ENCODE measurements at regions not wholly inside any gene's neighbourhood (a gene's known extent, or its start where the extent isn't known, plus 50 kb on each side); places are given as distances from the start of the nearest gene placed in this dataset.

DNA sequence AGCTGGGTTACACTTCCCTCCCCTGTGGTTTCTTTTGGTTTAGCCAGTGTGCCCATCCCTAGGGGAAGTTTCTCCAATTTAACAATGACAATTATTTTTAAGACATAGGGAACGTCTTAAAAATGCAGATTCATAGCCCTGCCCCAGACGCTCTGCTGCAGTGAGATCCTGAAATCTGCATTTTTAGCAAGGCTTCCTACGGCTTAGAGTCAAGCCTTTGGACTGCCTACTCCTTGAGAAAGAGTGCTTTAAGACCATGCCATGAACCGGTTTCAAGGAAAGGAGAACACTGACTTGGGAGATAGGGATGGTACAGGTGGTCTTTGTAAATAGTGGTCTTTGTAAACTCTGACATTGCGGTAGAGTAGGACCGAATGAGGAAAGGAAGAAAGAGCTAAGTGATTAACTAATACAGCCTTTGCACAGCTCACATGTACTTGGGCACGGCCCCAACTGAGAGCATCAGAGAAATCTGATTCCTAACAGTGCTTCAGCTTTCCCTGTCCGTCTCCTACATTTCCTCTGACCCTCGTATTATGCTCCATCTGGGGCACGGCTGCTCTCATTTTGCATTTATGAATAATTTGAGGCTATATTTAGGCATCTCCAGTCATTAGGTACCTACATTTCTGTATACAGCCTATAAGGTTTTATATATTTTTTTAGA, 217.6 kb upstream of the TANK start:
- DNase-seq (ENCODE audit: low read depth, low spot score), result no peak

DNA sequence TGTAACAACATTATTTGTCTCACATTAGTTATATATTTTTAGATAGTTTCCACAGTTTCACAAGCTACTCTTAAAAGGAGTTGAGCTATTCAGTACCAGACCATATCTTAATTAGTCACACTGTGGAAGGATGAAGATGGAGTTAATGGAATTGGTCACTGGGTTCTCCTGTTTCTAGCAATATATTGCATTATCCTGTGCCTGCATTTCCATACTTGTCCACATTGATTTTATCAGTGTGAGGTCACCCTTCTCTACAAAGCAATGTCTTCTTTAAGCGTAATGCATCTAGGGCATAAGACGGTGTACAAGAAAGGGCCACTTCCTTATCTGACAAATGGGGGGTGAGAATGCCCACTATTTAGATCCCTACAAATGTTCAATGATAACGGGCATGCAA, 216.8 kb upstream of the TANK start:
- no peak for DNase-seq (ENCODE audit: low read depth, low spot score)

DNA sequence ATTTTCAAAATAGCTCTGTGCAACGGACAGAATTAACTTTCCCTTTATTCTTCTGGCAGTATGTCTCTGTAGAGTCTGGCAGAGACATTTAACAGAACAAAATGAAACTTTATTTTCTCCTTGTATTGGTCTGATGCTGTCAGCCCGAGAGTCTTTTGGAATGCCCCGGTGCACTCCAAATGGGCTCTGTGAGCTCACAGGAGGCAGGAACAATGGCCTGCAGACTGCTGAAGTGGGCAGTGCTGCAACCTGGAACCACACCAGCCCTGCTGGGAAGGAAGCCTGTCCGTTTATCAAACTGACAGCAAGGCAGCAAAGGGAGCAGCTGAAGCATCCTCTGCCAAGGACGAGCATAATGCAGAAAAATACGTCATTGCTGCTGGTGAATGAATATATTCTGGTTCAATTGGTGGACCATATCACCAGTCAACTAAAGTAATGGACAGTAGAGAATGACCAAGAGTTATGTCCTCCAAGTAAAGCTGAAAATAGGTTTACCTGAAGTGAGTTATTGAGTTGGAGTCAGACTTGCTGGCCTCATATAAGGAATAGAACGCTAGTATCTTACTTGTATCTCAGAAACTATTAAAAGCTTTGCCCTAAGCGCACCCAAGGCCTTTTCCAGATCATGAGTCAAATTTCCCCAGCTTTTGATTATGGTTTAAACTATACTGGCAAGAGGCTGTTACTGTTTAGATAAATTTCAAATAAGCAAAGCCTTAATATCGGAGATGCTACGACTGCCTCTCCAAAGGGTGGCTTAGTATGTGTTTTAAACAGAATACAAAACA, 207.6 kb upstream of the TANK start:
- DNase-seq (ENCODE audit: low read depth, low spot score), result no peak

DNA sequence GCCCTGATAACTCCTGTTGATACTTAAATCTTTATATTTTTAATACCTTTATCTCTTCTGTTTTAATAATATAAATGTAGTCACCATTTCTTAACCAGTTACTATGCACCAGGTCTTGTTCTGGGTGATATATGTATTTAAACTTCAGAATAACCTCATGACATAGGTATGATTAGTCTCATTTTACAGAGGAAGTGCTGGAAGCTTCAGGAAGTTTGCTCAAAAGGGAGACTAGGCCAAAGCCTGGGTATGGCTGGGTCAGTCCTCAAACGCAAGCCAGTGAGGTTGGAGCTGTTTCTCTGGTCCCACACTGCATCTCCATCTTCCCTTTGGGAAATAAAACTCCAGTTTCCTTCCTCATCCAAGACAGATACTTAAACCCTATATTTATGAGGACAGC, 204.7 kb upstream of the TANK start:
- no peak for DNase-seq (ENCODE audit: low read depth, low spot score)

DNA sequence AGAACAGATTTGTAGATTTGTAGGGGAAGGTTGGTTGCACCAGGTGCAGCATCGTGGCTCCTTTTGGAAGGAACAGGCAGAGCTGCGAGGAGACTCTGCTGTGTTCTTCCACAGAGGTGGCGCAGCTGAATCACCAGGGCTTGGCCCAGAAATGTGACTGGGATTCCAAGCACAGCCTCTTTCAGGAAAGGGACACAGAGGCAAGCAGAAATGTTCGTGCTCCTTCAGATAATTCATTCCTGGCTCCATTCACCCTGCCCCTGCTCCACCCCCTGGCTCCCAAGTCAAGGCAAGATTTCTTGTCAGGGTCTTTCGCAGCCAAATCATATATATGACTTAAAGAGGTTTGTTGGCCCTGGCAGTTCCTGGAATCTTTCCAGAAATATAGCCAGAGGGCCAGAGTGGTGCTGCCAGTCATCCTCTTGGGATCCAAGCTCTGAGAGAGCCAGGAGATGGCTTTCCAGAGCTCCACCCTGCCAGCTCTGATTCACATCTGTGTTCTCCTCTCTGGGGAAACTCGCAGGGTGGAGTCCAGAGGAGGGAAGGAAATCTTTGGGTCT, 203.9 kb upstream of the TANK start:
- DNase-seq (ENCODE audit: low read depth, low spot score), result no peak

DNA sequence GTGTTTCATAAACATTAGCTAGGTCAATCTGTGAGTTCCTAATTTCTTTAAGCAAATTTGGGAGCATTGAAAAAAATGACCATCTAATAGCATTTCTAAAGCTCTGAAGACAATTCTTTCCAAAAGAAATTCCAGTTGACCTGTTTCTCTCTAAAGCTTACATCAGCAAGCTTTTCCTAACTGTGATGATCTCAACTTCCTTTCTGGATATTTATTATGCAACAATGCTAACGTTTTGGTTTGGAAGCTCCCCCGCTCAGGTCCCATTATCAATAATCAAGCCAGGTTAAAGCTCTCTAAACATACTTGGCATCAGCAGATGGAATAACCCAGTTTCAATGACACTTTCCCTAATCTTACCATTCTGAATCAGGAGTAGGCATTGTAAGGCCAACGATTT, 196.3 kb upstream of the TANK start:
- DNase-seq (ENCODE audit: low read depth, low spot score), result no peak

DNA sequence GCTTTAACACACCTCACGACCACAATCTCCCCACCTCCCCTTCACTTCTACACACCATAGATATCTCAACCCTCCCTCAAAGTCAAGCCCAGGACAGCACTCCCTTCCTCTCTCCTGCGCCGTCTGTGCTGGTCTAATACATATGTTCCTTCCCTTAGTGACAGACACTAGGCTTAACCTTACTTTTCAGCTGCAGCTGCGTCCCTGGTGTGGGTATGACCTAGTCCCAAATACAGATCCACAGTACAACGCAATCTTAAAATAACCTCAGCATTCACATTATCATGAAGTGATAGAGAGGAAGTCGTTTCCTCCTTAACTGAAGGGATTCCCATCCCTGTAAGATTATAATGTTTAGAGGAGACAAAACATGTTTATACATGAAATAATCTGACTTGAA, 192.7 kb upstream of the TANK start:
- no peak for DNase-seq (ENCODE audit: low read depth, low spot score)

DNA sequence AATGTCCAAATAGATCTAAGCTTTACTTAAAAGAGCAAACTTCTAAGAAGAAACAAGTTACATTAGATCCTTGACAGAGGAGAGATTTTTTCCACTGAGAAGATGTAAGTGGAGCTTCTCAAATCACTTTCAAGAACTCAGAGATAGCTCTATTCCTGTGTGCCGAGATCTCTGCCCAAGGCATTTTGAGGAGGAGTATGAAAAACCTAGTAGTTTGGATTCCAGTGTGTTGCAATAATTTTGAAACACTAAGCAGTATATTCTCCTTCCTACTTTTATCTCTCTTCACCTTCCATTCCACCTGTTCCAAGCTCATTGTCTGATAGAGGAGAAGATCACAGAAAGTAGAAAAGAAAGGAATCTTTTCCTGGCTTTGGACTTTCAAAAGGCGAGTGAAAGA, 192.0 kb upstream of the TANK start:
- no peak for DNase-seq (ENCODE audit: low read depth, low spot score)

DNA sequence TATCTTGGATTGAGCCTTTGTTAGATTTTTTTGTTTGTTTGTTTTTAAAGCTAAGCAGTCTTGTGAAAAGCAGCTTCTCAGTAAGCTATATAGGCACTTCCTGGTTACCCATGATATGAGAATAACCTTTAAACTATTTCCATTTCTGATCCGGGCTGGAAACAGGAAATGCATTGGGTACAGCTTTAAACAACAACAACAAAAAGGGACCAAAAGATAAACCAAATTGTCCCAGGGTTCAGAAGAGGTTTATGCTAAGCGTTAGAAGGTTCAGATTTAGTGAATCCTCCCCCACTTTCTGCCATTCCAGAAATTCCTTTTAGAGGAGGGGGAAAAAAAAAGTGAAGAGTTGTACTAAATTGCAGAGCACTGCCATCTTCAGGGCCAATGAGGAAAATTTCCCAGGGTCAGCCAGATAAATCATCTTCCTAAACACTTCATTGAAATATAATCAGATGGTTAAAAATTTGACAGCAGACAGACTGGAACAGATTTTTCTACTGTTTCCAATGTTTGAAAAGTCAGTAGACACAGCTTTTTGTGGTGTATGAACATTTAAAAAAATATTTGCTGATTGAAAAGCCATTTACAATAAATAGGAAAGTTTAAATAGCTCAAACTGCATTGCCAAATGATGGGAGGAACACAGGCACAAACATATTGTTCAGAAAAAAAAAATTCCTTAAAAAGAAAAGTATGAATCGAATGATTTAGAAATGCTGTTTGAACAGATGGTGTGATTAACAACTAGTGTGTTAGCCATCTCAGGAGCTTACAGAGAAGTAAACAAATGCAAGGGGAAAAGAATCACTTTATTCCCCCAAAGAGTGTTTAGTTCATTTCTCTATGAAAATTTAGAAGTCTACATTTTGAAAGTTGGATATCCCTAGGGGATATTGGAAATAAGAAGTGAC, 189.9 kb upstream of the TANK start:
- DNase-seq (ENCODE audit: low read depth, low spot score), result peak; percentile 82

DNA sequence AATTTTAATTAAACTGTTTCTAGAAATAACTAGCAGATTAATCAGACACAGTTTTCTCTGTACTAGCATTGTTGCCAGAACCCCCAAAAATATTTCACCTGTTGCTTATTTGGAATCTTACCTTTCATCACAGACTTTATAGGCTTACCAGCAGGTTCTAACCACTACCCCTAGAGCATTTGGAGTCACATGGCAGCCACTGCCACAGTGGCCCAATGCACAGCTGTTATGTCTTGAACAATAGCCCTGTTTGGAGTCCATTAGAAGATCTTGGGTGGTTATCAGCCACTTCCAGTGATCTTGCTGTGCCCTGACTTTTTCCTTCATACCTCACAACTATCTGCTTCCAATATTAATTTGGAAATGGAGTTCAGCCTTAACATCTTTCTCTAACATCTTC, 186.2 kb upstream of the TANK start:
- no peak for DNase-seq (ENCODE audit: low read depth, low spot score)

DNA sequence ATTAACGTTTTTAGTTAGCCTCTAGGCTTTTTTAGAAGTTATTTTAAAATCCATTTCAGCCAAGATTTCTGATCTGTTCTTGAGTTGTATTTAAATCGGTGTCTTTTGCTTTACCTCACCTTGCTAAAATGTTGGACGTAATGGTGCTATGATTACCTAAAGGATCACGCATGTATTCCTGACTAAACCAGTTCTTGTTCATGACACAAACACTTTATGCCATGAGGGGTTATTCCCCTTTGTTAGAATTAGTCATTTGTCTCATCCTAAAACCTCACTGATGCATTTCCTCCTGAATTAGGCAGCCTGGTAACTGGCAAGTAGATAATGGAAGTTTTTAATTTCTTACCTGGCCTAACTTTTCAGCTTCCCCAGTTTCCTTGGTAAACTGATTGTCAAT, 185.4 kb upstream of the TANK start:
- no peak for DNase-seq (ENCODE audit: low read depth, low spot score)

DNA sequence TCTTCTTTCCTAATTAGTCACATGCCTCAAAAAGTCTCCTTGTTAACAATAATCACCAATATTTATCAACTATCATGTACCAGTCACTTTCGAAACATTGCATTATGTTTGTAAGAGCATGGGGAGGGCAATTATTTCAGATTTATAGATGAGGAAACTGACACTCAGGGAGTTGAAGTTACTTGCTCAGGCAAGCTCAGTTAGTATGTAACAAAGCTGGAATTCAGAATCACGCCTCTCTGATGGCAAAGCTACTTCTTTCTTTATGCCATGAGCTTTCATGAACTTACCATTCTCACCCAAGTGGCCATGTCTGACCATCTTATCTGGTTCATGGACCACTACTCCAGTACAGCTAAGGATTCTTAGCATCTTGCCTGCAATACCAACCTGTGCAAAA, 183.4 kb upstream of the TANK start:
- no peak for DNase-seq (ENCODE audit: low read depth, low spot score)

DNA sequence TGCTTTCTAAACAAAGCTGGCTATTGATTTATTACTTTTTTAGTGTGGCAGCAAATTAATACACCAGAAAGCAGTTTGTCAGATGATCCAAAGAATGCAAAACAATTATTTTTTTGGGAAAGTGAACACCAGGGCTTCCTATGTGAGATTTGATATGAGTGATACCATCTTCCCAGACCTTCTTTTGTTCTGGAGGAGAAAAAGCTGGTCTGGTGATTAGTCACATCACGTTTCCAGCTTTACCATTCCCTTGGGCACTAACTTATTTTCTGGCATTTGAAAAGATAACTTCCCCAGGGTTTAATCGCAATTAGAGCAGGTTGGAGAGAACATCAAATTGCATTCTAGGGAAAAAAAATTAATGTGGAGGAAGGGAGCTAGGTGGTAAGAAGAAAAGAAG, 182.9 kb upstream of the TANK start:
- no peak for DNase-seq (ENCODE audit: low read depth, low spot score)

DNA sequence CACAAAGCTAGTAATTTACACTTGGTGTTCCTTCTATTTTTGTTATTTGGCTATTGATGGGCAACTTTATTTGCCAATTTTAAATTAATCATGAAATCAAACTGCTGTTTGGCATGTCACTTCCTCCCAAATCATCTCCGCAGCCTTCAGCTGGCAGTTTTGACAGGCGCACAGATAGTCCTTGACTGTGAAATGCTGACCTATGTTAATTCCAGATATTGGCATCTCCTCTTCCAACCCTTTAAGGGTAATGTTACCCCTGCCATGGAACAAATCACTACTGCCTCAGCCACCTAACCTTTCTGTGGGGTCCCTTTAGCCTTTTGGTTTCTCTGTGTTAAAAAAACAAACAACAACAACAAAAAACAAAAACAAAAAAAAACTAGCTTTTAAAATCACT, 182.4 kb upstream of the TANK start:
- no peak for DNase-seq (ENCODE audit: low read depth, low spot score)

DNA sequence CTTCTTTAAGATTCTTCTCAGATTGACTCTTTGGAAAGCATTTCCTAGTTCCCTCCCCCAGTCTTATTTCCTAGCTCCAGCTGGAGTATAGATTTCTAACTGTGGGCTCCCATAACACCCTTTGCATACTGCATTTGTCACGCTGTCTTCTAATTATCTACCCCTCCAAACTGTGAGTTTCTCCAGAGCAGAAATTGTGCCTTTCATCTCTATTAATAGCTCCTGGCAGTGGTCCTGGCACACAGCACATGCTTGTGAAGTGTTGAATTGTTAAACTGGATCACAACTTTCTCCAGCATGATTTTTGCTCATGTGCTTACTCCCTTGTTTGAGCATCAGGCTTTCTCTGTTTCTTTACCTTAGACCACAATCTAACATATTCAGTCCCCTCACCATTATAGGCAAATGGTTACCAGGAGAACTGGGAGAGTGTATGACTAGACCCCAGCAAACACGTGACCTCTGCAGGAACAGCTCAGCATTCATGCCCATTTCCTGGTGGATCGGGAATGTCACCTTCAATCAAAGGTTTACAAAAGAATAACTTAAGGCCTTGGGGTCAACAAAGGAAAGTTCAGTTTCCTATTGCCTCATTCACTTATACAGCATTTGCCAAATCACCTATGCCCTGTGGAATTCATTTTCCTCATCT, 175.7 kb upstream of the TANK start:
- no peak for DNase-seq (ENCODE audit: low read depth, low spot score)

DNA sequence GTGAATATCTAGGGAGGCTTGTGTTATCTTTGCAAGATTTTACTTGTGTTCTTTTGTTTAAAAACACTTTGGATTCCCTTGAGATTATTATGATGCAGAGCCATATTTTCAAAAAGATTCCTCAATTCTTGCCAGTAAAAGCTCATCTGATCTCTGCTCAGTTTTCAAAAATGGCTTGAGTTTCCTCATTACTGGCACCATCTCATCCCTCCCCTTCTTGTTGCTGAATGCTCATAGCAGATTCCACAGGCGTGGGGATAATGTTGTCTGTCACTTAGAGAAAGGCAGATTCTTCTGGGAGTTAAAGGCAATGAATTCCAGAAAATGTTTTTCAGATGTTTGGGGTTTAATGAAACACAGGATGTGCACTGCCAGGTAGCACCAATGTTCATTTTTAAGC, 170.4 kb upstream of the TANK start:
- no peak for DNase-seq (ENCODE audit: low read depth, low spot score)

DNA sequence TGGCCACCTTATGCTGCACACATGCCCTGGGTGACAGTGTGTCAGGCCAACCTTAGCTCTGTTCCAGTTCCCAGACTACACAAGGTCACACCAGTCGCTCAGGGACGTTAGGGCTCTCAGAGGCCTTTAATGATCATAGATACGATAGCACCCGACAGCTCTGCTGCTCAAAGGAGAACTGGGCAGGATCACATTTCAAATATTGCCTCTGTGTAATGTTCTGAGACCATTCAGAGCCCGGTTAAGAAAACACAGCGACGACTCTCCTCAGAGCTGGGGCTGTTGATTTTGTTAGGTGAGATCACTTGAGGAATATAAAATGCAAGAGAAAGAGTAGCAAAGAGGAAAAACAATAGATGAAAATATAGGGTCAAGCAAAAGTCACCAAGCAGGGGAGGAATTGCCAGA, 166.6 kb upstream of the TANK start:
- no peak for DNase-seq (ENCODE audit: low read depth, low spot score)

DNA sequence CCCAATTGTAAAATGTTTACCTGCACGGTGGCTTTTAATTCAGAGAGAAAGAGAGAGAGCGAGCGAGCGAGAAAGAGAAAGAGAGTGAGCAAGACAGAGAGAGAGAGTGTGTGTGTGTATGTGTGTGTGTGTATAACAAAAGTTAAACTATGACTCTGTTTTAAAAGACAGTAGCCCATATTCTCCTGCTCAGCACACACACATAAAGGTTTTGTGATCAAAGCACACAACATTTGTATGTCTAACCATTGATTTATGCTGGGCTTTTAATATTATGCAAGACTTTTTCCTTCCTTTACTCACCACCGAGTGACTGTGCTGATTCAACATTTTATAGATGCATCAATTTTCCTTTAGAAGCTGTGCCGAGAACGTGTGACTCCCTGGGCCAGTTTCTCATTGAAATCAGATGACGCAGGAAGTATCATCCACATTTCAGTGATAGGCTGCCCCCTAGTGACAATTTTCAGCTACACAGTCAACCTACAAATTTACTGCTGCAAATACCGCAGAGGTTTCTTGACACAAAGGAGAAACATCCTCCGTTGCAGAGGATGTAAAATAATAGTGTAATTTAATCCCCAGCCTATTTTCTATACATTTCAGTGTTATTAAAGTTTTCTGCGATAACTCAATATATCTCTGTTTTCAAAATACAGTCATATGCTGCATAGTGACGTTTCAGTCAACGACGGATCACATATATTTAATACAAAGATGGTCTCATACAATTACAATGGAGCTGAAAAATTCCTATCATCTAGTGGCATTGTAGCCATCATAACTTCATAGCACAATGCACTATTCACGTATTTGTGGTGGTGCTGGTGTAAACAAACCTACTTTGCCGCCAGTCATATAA, 165.9 kb upstream of the TANK start:
- peak; percentile 62 for DNase-seq (ENCODE audit: low read depth, low spot score)

DNA sequence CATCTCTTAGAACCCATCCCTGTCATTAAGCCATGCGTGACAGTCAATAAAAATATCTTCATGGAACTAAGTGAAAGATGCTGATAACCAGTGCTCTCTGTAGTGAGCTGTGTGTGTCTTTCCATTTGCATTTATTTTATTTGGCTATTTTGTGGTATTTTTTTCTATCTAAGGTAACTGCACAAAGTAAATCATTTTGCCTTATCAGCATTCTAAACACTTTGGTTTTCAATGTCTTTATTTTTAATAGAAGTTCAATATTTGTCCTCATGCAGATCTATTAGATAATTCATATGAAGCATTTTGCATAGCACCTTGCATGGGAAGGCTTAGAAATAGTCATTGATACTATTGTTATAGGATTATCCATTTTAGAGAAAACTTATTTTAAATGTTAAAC, 163.6 kb upstream of the TANK start:
- DNase-seq (ENCODE audit: low read depth, low spot score), result no peak

DNA sequence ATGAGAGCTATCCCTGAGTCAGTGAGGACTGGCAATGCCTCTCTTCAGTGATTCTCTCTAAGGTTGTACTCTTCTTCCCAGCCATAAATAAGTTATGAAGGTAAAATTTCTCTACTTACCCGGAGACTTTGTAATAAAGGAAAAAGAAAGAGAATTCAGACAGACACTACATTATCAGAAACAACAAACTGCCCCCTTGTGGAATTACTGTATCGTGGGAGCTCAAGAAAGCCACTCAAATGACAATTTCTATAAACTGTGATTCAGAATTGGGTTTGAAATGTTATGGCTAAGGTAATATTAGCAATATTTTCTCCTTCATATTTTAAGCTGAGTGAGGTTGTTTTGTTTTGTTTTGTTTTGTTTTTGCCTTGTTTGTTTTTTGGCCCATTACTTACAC, 155.8 kb upstream of the TANK start:
- no peak for DNase-seq (ENCODE audit: low read depth, low spot score)

DNA sequence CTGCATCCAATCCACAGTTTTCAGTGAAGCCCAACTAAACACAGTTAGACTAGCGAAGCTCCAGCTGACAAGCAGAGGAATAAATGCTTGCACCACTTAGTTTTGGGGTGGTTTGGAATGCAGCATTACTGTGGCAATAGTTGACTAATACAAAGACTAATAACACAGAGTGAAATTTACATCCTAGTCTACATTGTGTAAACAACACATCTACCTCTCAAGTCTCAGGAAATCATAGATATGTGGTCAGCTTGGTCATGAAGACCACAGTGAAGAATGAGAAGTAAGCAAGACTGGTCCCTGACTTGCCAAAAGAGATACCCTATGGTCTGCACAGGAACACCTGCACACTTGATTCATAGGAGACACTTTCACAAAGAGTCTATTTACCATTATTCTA, 155.1 kb upstream of the TANK start:
- DNase-seq (ENCODE audit: low read depth, low spot score), result no peak
